GM21390 (cell line): ENCODE measurements at regions not wholly inside any gene's neighbourhood (a gene's known extent, or its start where the extent isn't known, plus 50 kb on each side); places are given as distances from the start of the nearest gene placed in this dataset.
A peak's percentile ranks its signal among the peaks of the same experiment; 100 is the strongest.

Source experiments
- ATAC-seq: cut with Tn5 transposase; IDR thresholded peaks from one replicate; pipeline ENCODE4 v1.9.1; 2021; ENCODE audit not compliant: unreplicated experiment

GRCh38 chr15:88403351-88403791 lies 63.8 kb downstream of the MRPL46 start:
- ATAC-seq: no peak

GRCh38 chr15:88401996-88402656 lies 65.1 kb downstream of the MRPL46 start:
- no peak for ATAC-seq

DNA sequence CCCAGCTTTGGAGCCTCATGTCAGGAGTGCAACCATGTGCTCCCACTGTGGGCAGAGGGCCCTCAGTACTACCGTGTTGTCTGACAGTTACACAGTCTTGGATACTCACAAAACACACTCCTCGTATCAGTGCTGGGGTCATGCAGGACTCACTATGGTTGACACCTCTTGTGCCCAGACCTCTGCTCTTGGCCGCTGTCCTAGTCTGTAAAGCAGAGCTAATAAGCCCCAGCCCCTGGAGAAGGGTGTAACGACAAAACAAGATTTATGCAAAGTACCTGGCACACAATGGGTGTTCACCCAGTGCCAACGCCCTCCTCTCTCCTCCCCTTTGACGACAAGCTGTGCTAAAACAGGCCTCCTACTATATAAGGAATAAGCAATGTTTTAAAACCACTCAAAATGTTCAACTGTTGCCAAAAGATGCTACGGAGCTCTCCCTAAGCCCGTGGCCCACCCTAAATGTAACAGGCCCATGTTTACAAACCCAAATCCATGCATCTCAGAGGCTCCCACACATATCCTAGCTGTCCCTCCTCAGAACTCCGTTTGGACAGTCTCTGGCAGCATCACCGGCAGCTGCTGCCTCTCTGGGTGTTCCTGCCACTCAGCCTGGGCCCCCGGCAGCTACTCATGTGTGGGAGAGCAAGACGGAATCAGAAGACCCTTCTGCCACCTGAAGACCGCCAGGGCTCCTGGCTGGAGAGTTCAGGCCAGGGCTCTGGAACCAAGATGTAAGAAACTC lies 65.8 kb downstream of the MRPL46 start:
- no peak for ATAC-seq

DNA sequence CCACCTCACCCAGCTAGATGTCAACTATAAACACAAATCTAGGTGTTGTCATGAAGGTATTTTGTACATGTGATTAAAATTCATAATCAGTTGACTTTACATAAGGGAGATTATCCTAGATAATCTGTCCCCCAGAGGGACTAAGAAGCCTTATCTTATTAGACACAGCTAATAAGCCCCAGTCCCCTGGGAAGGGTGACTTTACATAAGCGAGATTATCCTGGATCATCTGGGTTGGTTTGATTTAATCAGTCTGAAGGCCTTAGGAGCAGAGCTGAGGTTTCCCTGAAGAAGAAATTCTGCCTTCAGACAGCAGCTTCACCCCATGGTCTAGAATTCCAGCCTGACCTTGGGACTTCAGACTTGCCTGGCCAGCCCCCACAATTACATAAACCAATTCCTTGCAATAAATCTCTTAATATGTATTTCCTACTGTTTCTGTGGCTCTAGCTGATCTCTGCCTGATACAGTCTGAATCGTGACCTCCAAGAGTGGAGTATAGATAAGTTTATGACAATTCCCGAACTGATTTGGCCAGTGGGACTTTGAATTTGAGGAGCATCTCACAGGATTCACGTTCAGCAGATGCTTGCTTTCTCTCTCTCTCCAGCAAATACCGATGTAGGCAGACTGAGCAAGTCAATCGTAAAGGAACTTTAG lies 66.5 kb downstream of the MRPL46 start:
- ATAC-seq: no peak

- ATAC-seq: no peak
Observed at GRCh38 chr15:88400084-88400483, 67.1 kb downstream of the MRPL46 start.

- ATAC-seq: no peak
Observed at GRCh38 chr15:88399021-88399685, 68.0 kb downstream of the MRPL46 start.

- ATAC-seq: no peak
Observed at GRCh38 chr15:88398011-88398410, 69.2 kb downstream of the MRPL46 start.

DNA sequence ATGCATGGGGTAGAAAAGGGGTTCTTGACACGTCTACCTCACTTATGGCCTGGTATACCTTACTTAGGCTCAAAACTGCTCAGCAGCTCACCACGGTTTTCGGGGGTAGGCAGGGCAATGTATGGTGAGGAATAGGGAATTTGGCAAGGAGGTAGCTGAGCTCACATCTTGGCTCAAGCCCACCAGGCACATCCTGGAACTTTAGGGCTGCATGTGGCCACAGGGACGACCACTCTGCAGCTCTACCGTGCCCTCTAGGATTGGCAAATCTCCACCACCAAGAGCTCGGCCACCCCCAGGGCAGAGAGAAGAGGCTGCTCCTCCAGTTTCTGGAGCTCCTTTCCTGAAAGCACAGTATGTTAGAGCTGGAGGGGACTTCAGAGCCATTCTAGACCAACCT lies 69.7 kb downstream of the MRPL46 start:
- no peak for ATAC-seq

DNA sequence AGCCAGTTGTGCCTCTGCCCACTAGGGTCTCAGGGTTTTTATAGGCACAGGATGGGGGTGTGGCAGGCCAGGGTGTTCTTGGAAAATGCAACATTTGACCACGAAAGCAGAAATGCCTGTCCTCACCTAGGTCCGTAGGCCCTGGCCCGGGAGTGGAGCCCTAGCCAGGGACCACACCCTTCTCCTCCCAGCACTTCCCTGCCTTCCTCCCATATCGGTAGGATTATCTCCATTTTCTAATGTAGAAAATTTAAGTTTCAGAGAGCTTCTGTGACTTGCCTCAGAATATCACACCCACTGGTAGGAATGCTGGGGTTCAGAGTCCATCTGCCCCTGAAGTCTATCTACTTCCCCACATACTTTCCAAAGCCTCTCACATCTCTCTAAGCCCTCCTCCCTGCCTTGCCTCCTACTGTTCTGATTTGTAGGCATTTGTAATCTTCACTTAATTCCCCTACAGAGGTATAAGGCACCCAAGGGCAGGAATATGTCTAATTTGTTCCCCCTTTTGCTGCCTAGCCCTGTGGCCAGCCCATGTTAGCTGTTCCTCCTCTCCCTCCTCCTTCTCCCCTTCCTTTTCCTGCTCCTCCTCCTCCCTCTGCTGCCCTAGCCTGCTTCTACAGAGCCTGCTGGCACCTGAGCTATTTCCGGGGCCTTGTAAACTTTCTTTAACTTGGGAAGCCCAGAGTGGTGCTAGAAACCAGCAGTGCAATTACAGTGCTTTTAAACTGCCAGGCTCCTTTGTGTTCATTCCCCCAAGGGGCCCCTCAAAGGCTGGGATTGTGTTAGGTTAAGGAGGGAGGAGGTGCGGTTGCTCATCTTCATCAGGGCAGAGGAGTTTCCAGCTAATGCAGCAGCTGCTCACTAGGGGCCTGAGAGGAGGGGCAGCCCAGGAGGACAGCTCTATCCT lies 71.1 kb downstream of the MRPL46 start:
- ATAC-seq: no peak

DNA sequence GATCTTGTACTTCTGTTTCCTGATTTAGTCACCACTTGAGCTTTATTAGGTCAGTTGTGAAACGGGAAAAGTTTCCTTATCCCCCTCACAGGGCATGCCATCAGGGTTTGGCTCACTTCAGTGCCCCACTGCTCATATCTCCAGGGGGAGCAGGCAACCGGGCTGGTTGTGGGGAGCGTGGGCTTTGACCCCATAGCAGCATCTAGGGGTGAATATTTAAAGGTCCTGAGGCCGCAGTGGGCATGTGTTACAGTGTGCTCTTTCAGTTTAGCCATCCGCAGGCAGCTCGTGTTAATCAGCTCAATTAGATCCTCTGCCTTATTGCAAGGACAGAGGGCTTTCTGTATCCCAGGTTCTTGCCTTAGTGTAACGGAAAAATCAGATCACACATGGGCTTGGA lies 71.9 kb downstream of the MRPL46 start:
- ATAC-seq: no peak

DNA sequence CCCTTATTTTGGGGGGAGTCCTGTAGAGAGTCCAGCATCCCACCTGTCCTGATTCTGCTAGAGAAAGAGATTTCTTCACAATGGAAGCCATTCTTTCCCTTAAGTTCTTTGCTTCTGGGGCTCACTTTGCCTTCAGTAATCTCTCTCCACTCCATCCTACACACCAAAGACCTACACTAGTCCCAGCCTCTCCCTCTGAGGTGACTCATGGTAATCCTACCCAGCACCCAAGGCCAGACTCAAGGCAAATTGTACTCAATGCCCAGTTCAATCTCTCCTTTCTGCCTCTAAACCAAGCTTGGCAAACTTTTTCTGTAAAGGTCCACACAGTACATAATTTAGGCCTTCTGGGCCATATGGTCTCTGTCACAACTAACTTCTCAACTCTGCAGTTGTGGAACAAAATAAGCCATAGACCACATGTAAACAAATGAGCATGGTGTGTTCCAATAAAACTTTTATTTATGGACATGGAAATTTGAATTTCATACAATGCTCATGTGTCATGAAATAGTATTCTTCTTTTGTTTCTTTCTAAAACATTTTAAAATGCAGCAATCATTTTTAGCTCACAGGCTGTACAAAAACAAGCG lies 72.5 kb downstream of the MRPL46 start:
- ATAC-seq: no peak

GRCh38 chr15:88393719-88394519 lies 73.3 kb downstream of the MRPL46 start:
- peak; percentile 64 for ATAC-seq

DNA sequence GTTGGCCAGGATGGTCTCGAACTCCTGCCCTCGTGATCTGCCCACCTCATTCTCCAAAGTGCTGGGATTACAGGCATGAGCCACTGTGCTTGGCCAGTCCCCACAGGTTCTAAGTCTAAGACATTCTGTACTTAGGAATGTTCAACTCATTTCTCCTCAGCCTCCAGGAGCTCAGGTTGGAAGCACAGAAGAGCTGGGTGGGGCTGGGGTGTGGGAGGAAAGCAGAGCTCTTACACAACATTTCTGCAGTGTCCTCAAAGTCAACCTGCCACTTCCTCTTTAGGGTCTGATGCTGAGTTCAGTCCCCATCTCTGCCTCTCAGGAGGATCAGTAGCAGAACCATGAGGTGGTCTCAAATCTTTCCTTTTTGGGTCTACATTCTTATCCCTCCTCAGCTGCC lies 75.5 kb downstream of the MRPL46 start:
- no peak for ATAC-seq

DNA sequence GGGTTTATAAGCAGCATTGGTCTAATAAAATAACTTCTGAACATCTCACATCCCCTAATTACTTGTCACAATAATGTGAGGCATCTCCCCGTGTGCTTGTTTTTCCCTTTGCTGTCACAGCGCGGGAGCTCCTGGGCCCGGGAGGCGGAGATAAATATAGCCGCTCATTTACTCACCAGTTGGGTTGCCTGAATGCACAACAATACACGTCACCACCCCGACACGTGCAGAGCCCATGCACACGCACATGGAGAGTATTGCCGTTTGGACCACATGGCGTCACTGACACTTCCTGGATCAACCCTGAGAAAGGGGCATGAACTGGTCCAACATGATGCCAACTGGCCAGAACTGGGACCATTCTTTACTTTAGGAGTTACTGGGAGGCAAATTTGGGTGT lies 76.2 kb downstream of the MRPL46 start:
- ATAC-seq: no peak

GRCh38 chr15:88390164-88390901 lies 76.9 kb downstream of the MRPL46 start:
- no peak for ATAC-seq

- ATAC-seq: no peak
Observed at GRCh38 chr15:88389120-88389519, 78.1 kb downstream of the MRPL46 start.

DNA sequence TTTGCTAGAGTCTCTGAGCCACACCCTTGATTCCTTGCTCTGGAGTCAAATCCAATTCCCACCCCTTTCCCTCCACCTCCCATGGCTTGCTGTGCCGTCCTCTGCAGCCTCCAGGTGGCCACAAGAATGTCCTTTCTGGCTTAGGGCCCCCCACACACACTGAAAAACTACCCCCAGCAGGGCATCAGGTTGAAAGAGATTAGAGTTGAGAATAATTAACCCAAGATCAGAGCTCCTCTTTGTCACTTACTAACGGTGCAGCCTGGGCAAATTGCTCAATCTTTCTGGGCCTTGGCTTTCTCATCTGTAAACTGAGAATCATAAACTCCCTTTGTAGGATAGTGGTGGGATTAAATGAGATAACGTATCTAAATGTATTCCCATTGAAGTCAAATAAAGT lies 78.5 kb downstream of the MRPL46 start:
- no peak for ATAC-seq

GRCh38 chr15:88385078-88385700 lies 82.0 kb downstream of the MRPL46 start:
- no peak for ATAC-seq
